H9 (cell line): ENCODE measurements at regions not wholly inside any gene's neighbourhood (a gene's known extent, or its start where the extent isn't known, plus 50 kb on each side); places are given as distances from the start of the nearest gene placed in this dataset.

Source experiments
- DNase-seq: peaks from one replicate; pipeline ENCODE4 v3.0.0-alpha.2; 2017
- H2AFZ ChIP-seq: one replicate; pipeline ENCODE4 v1.6.1; 2013; ENCODE audit warnings: mild to moderate bottlenecking, low read length, control low read depth, moderate library complexity
- H2AK5ac ChIP-seq: 2 replicates; pipeline ENCODE4 v1.6.1; 2013; ENCODE audit warnings: low read length, control low read depth, mixed read lengths; ENCODE audit not compliant: insufficient read length
- H2BK120ac ChIP-seq: one replicate; pipeline ENCODE4 v1.6.1; 2013; ENCODE audit warnings: low read depth, mild to moderate bottlenecking, low read length, control low read depth, inconsistent platforms; ENCODE audit not compliant: poor library complexity, severe bottlenecking
- H2BK12ac ChIP-seq: 2 replicates; pipeline ENCODE4 v1.6.1; 2013; ENCODE audit warnings: low read length, control low read depth, mixed read lengths, low read depth; ENCODE audit not compliant: insufficient read length
- H2BK15ac ChIP-seq: 2 replicates; pipeline ENCODE4 v1.6.1; 2013; ENCODE audit warnings: low read depth, low read length, control low read depth
- H2BK20ac ChIP-seq: one replicate; pipeline ENCODE4 v1.6.1; 2013; ENCODE audit warnings: low read depth, mild to moderate bottlenecking, low read length, control low read depth, inconsistent platforms; ENCODE audit not compliant: poor library complexity, severe bottlenecking
- H2BK5ac ChIP-seq: 2 replicates; pipeline ENCODE4 v1.6.1; 2013; ENCODE audit warnings: low read length, control low read depth, mixed read lengths; ENCODE audit not compliant: insufficient read length
- H3K14ac ChIP-seq: 2 replicates; pipeline ENCODE4 v1.6.1; 2013; ENCODE audit warnings: low read length, control low read depth; ENCODE audit not compliant: insufficient read depth
- H3K18ac ChIP-seq: 2 replicates; pipeline ENCODE4 v1.6.1; 2013; ENCODE audit warnings: low read depth, mild to moderate bottlenecking, mixed read lengths, low read length, control low read depth; ENCODE audit not compliant: insufficient read length
- H3K23ac ChIP-seq: 2 replicates; pipeline ENCODE4 v1.6.1; 2013; ENCODE audit warnings: low read length, control low read depth, mixed read lengths, low read depth; ENCODE audit not compliant: insufficient read length
- H3K23me2 ChIP-seq: 2 replicates; pipeline ENCODE4 v1.6.1; 2013; ENCODE audit warnings: low read depth, mild to moderate bottlenecking, mixed read lengths, low read length, control low read depth; ENCODE audit not compliant: insufficient read length, poor library complexity, severe bottlenecking
- H3K27ac ChIP-seq: 2 replicates; pipeline ENCODE4 v1.5.1; 2013; ENCODE audit warnings: low read length, control low read depth, mixed read lengths, low read depth; ENCODE audit not compliant: insufficient read length
- H3K27me3 ChIP-seq: 2 replicates; pipeline ENCODE4 v1.6.1; 2013; ENCODE audit warnings: low read length, control low read depth, inconsistent platforms; ENCODE audit not compliant: insufficient read depth
- H3K4ac ChIP-seq: 2 replicates; pipeline ENCODE4 v1.6.1; 2013; ENCODE audit warnings: low read depth, mild to moderate bottlenecking, control low read depth, inconsistent platforms, low read length, moderate library complexity
- H3K4me1 ChIP-seq: 2 replicates; pipeline ENCODE4 v1.6.1; 2013; ENCODE audit warnings: low read length, control low read depth, inconsistent platforms; ENCODE audit not compliant: insufficient read depth
- H3K4me2 ChIP-seq: 2 replicates; pipeline ENCODE4 v1.6.1; 2013; ENCODE audit warnings: low read length, control low read depth, mixed read lengths; ENCODE audit not compliant: insufficient read length, insufficient read depth
- H3K56ac ChIP-seq: 2 replicates; pipeline ENCODE4 v1.6.1; 2013; ENCODE audit warnings: low read depth, mild to moderate bottlenecking, mixed read lengths, low read length, control low read depth; ENCODE audit not compliant: insufficient read length
- H3K79me1 ChIP-seq: 2 replicates; pipeline ENCODE4 v1.6.1; 2013; ENCODE audit warnings: low read depth, mild to moderate bottlenecking, moderate library complexity, low read length, control low read depth, inconsistent platforms; ENCODE audit not compliant: insufficient read depth, poor library complexity, severe bottlenecking
- H3K79me2 ChIP-seq: 2 replicates; pipeline ENCODE4 v1.6.1; 2013; ENCODE audit warnings: low read length, control low read depth, inconsistent platforms; ENCODE audit not compliant: insufficient read depth
- H3K9ac ChIP-seq: 2 replicates; pipeline ENCODE4 v1.6.1; 2013; ENCODE audit warnings: low read length, control low read depth, mixed read lengths; ENCODE audit not compliant: insufficient read length; ENCODE audit errors: extremely low read depth
- H3K9me3 ChIP-seq: one replicate; pipeline ENCODE4 v1.6.1; 2013; ENCODE audit warnings: low read depth, low read length, inconsistent platforms; ENCODE audit not compliant: control insufficient read depth
- H3T11ph ChIP-seq: one replicate; pipeline ENCODE4 v1.6.1; 2013; ENCODE audit warnings: mild to moderate bottlenecking, low read length, control low read depth, inconsistent platforms
- H4K20me1 ChIP-seq: one replicate; pipeline ENCODE4 v1.6.1; 2013; ENCODE audit not compliant: control insufficient read depth, insufficient read length, insufficient read depth
- H4K5ac ChIP-seq: 2 replicates; pipeline ENCODE4 v1.6.1; 2013; ENCODE audit warnings: low read depth, mild to moderate bottlenecking, mixed read lengths, low read length, control low read depth; ENCODE audit not compliant: insufficient read length
- H4K8ac ChIP-seq: replicated peaks from 2 replicates; pipeline ENCODE4 v1.6.1; 2013; ENCODE audit warnings: low read length, control low read depth, mixed read lengths, low read depth; ENCODE audit not compliant: insufficient read length
- H4K91ac ChIP-seq: 2 replicates; pipeline ENCODE4 v1.6.1; 2013; ENCODE audit warnings: low read depth, mild to moderate bottlenecking, moderate library complexity, mixed read lengths, low read length, control low read depth; ENCODE audit not compliant: insufficient read length
- H3K27ac Mint-ChIP-seq, 3 experiments: 2 replicates in 2 of 3; 3 replicates in 1 of 3; pipeline ENCODE4 v1.8.0; 2020 to 2021; ENCODE audit warnings: mixed read lengths in 3 of 3, mild to moderate bottlenecking in 1 of 3, moderate library complexity in 1 of 3
- H3K27me3 Mint-ChIP-seq: 2 replicates; pipeline ENCODE4 v1.8.0; 2021; ENCODE audit warnings: low read depth, mild to moderate bottlenecking, moderate library complexity, mixed read lengths
- H3K36me3 Mint-ChIP-seq, 3 experiments: 2 replicates in 2 of 3; 3 replicates in 1 of 3; pipeline ENCODE4 v1.8.0; 2020 to 2021; ENCODE audit warnings: low read depth in 3 of 3, mixed read lengths in 3 of 3; ENCODE audit not compliant: insufficient read depth in 1 of 3
- H3K4me1 Mint-ChIP-seq, 2 experiments: 2 replicates each; pipeline ENCODE4 v1.8.0; 2020; ENCODE audit warnings: mixed read lengths in 2 of 2
- H3K4me3 Mint-ChIP-seq, 2 experiments: 2 replicates in 1 of 2; 3 replicates in 1 of 2; pipeline ENCODE4 v1.8.0; 2020 to 2021; ENCODE audit warnings: mild to moderate bottlenecking in 2 of 2, mixed read lengths in 2 of 2, moderate library complexity in 1 of 2
- H3K9me3 Mint-ChIP-seq, 2 experiments: 2 replicates in 1 of 2; 3 replicates in 1 of 2; pipeline ENCODE4 v1.8.0; 2020; ENCODE audit warnings: mild to moderate bottlenecking in 2 of 2, mixed read lengths in 2 of 2, moderate library complexity in 1 of 2
- CTCF ChIP-seq: fragments of 200-600 bp; sonication (generic); conservative IDR thresholded peaks from 3 replicates; pipeline ENCODE4 v1.8.0; 2021; ENCODE audit warnings: antibody characterized with exemption, mild to moderate bottlenecking
- WGBS: extraction: QIAGEN DNeasy Blood & Tissue Kit; methylation state at CpG from one replicate; pipeline ENCODE4 v1.1.7; 2013; ENCODE audit warnings: missing lambda C conversion rate, low lambda C conversion rate, mixed read lengths; ENCODE audit not compliant: insufficient read length; ENCODE audit errors: extremely low coverage; 5-methylcytosine and 5-hydroxymethylcytosine counted together

GRCh38 chr2:39519886-39520285 is 82.8 kb upstream of the MAP4K3 start:
- no peak overlapping the region for H3K14ac ChIP-seq
- no peak overlapping the region for H3K4me2 ChIP-seq
- Mint-ChIP-seq H3K36me3 (peaks cover 31 to 49% (median 34%) of the 10 kb centered on the region in 3 experiments), H3K4me3 (no peak overlapping the region), H3K4me1 (peaks cover 37 to 44% of the 10 kb centered on the region in 2 experiments), H3K9me3 (peaks cover 23 to 42% of the 10 kb centered on the region in 2 experiments), H3K27ac (no peak overlapping the region), H3K27me3 (no peaks in the 10 kb centered on the region)
- no peak overlapping the region for H4K8ac ChIP-seq
- no peaks in the 10 kb centered on the region for H3K23me2 ChIP-seq
- H4K91ac ChIP-seq, result no peak overlapping the region
- WGBS, result no CpG with 5 or more reads among the region's 1 CpG
- H3K4me1 ChIP-seq, result peaks cover 25% of the 10 kb centered on the region
- no peak overlapping the region for H2BK20ac ChIP-seq
- H3K18ac ChIP-seq, result no peak overlapping the region
- no peaks in the 10 kb centered on the region for H3K79me1 ChIP-seq
- H2BK5ac ChIP-seq, result no peak overlapping the region
- no peak overlapping the region for H3K23ac ChIP-seq
- no peak overlapping the region for H3K9ac ChIP-seq
- no peak overlapping the region for H2BK15ac ChIP-seq
- peaks cover 29% of the 10 kb centered on the region for H3K9me3 ChIP-seq
- no peak overlapping the region for H2BK12ac ChIP-seq
- no peak overlapping the region for H3K4ac ChIP-seq
- H4K20me1 ChIP-seq, result no peaks in the 10 kb centered on the region
- TF ChIP-seq CTCF, result no peak
- H4K5ac ChIP-seq, result no peak overlapping the region
- no peak overlapping the region for H3T11ph ChIP-seq
- no peak overlapping the region for H2AFZ ChIP-seq
- DNase-seq, result no peak
- H2BK120ac ChIP-seq, result no peak overlapping the region
- no peak overlapping the region for H2AK5ac ChIP-seq
- H3K56ac ChIP-seq, result no peak overlapping the region
- no peaks in the 10 kb centered on the region for H3K27me3 ChIP-seq
- no peaks in the 10 kb centered on the region for H3K79me2 ChIP-seq
- H3K27ac ChIP-seq, result no peak overlapping the region
